ENCODE measurements at regions not wholly inside any gene's neighbourhood (a gene's known extent, or its start where the extent isn't known, plus 50 kb on each side); places are given as distances from the start of the nearest gene placed in this dataset.
A peak's percentile ranks its signal among the peaks of the same experiment; 100 is the strongest.

DNA sequence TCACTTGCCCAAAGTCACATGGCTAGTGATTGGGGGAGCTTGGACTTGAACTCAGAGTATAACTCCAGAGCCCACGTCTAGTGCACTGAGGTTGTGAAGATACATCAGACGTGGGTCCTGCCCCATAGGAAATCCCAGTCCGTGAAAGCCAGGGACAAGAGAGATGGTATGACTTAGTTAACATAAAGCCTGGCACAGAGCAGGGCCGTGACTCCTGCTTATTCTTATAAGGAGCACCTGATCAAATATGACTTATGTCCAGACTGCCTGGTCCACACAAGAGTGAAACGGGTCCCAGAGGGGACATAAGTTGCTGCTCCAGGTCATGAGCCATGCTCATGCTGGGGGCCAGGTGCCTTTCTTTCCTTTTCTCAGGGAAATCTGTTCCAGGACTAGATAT, 166.3 kb upstream of the USP24 start:
- Histone ChIP-seq H3K4me3 (replicated peaks in 1 of 4; ENCODE audit: control extremely low read depth in 1 of 4, insufficient read depth in 1 of 4, low read depth in 3 of 4, low read length in 4 of 4) (no peak overlapping the region), H3K27ac (ENCODE audit: insufficient read depth, low read length) (no peak overlapping the region), H3K9me3 (ENCODE audit: control insufficient read depth, insufficient read depth, low read depth, low read length) (no peaks in the 10 kb centered on the region), H2AFZ (ENCODE audit: low read length) (no peak overlapping the region), H3K27me3 (ENCODE audit: control insufficient read depth, insufficient read depth, low read length) (no peaks in the 10 kb centered on the region), H3K9ac (ENCODE audit: insufficient read depth, low read length) (no peak overlapping the region), H3K36me3 (ENCODE audit: control insufficient read depth, insufficient read depth, low read length) (no peaks in the 10 kb centered on the region), H3K4me2 (ENCODE audit: extremely low read depth, insufficient read depth, low read length) (no peak overlapping the region), H3K79me2 (ENCODE audit: control insufficient read depth, insufficient read depth, low read length) (no peaks in the 10 kb centered on the region), H3K4me1 (ENCODE audit: control insufficient read depth, extremely low read depth, insufficient read depth, low read length) (no peaks in the 10 kb centered on the region), H4K20me1 (ENCODE audit: control insufficient read depth, extremely low read depth, insufficient read depth, low read length) (no peaks in the 10 kb centered on the region)
- TF ChIP-seq EZH2 (IDR thresholded peaks at IDR 0.05; ENCODE audit: low read length, missing control alignments) = no peak
- TF ChIP-seq, protein P1, sequence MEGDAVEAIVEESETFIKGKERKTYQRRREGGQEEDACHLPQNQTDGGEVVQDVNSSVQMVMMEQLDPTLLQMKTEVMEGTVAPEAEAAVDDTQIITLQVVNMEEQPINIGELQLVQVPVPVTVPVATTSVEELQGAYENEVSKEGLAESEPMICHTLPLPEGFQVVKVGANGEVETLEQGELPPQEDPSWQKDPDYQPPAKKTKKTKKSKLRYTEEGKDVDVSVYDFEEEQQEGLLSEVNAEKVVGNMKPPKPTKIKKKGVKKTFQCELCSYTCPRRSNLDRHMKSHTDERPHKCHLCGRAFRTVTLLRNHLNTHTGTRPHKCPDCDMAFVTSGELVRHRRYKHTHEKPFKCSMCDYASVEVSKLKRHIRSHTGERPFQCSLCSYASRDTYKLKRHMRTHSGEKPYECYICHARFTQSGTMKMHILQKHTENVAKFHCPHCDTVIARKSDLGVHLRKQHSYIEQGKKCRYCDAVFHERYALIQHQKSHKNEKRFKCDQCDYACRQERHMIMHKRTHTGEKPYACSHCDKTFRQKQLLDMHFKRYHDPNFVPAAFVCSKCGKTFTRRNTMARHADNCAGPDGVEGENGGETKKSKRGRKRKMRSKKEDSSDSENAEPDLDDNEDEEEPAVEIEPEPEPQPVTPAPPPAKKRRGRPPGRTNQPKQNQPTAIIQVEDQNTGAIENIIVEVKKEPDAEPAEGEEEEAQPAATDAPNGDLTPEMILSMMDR (conservative IDR thresholded peaks at IDR 0.05 in 1 of 2, IDR thresholded peaks at IDR 0.05 in 1 of 2; ENCODE audit: low read depth in 1 of 2, low read length in 2 of 2) = no peak
- no peak for DNase-seq (ENCODE audit: low read depth in 2 of 2)

DNA sequence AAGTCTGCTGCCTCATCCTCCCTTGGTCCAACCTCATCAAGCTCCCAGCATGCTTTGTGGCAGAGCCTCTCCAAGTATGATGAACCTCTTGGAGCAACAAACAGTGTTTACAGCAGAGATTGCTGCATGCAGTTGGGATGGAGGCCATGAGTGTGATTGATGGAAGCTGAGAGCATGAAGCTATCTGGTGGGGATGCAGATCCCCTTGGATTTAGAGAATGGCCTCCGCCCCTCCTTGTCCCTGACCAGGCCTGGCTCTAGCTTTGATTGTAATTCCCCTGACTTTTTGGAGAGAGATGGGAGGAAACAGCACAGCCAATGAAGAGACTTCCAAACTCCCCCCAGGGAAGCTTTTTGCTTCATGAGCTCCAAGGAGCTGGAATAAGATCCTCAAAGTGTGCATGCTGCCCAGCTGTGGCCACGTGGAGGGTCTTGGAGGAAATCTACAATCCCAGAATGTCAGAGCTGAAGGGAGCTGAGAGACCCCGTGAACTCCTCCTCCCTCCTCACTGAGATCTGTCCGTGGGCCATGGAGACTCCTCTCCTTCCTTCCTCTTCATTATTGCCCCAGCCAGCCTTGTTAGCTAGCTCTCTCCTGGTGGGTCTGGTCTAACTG, 165.3 kb upstream of the USP24 start:
- DNase-seq (ENCODE audit: low read depth in 2 of 2) = no peak
- H3K79me2 ChIP-seq (ENCODE audit: control insufficient read depth, insufficient read depth, low read length) = no peaks in the 10 kb centered on the region

DNA sequence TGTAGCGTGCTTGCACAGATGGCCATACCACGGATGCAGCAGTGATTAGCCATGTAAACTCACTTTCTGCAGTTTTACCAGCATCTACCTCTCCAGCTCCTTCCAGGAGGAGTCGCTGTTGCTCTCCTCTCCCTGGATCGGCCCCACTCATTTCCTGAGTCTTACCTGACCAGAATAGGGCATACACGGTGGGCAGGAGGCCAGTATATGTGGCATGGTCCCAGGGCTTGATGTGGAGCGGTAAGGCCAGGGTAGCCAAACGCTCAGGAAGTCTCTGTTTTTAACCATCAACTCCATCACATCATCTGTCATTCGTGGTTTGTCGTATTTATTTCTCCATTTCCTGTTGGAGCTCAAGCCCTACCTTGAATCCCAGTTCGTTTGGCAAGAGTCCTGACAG, 163.4 kb upstream of the USP24 start:
- Histone ChIP-seq H3K9ac (ENCODE audit: insufficient read depth, low read length) (no peak overlapping the region), H3K4me1 (ENCODE audit: control insufficient read depth, extremely low read depth, insufficient read depth, low read length) (no peaks in the 10 kb centered on the region), H3K79me2 (ENCODE audit: control insufficient read depth, insufficient read depth, low read length) (no peaks in the 10 kb centered on the region), H3K9me3 (ENCODE audit: control insufficient read depth, insufficient read depth, low read depth, low read length) (no peaks in the 10 kb centered on the region), H3K4me3 (replicated peaks in 1 of 4; ENCODE audit: control extremely low read depth in 1 of 4, insufficient read depth in 1 of 4, low read depth in 3 of 4, low read length in 4 of 4) (no peak overlapping the region), H4K20me1 (ENCODE audit: control insufficient read depth, extremely low read depth, insufficient read depth, low read length) (no peaks in the 10 kb centered on the region), H3K36me3 (ENCODE audit: control insufficient read depth, insufficient read depth, low read length) (no peaks in the 10 kb centered on the region), H3K27me3 (ENCODE audit: control insufficient read depth, insufficient read depth, low read length) (no peaks in the 10 kb centered on the region), H2AFZ (ENCODE audit: low read length) (no peak overlapping the region), H3K4me2 (ENCODE audit: extremely low read depth, insufficient read depth, low read length) (no peak overlapping the region), H3K27ac (ENCODE audit: insufficient read depth, low read length) (no peak overlapping the region)
- DNase-seq (ENCODE audit: low read depth in 2 of 2) = peak; percentile 64 to 69
- TF ChIP-seq EZH2 (IDR thresholded peaks at IDR 0.05; ENCODE audit: low read length, missing control alignments) = no peak
- TF ChIP-seq, protein P1 (conservative IDR thresholded peaks at IDR 0.05 in 1 of 2, IDR thresholded peaks at IDR 0.05 in 1 of 2; ENCODE audit: low read depth in 1 of 2, low read length in 2 of 2) = peak; percentile 58 to 82

More for the DNA sequence above, 165.3 kb upstream of the USP24 start:
- H3K9me3 ChIP-seq (ENCODE audit: control insufficient read depth, insufficient read depth, low read depth, low read length) = no peaks in the 10 kb centered on the region
- no peaks in the 10 kb centered on the region for H4K20me1 ChIP-seq (ENCODE audit: control insufficient read depth, extremely low read depth, insufficient read depth, low read length)
- no peak overlapping the region for H3K4me2 ChIP-seq (ENCODE audit: extremely low read depth, insufficient read depth, low read length)
- H3K4me1 ChIP-seq (ENCODE audit: control insufficient read depth, extremely low read depth, insufficient read depth, low read length) = no peaks in the 10 kb centered on the region
- no peak overlapping the region for H3K9ac ChIP-seq (ENCODE audit: insufficient read depth, low read length)
- no peaks in the 10 kb centered on the region for H3K27me3 ChIP-seq (ENCODE audit: control insufficient read depth, insufficient read depth, low read length)
- no peak overlapping the region for H3K27ac ChIP-seq (ENCODE audit: insufficient read depth, low read length)
- no peak for TF ChIP-seq EZH2 (IDR thresholded peaks at IDR 0.05; ENCODE audit: low read length, missing control alignments)
- TF ChIP-seq, protein P1 (conservative IDR thresholded peaks at IDR 0.05 in 1 of 2, IDR thresholded peaks at IDR 0.05 in 1 of 2; ENCODE audit: low read depth in 1 of 2, low read length in 2 of 2) = no peak
- H3K36me3 ChIP-seq (ENCODE audit: control insufficient read depth, insufficient read depth, low read length) = no peaks in the 10 kb centered on the region
- no peak overlapping the region for H3K4me3 ChIP-seq (replicated peaks in 1 of 4; ENCODE audit: control extremely low read depth in 1 of 4, insufficient read depth in 1 of 4, low read depth in 3 of 4, low read length in 4 of 4)
- H2AFZ ChIP-seq (ENCODE audit: low read length) = no peak overlapping the region
